ENCODE measurements at regions not wholly inside any gene's neighbourhood (a gene's known extent, or its start where the extent isn't known, plus 50 kb on each side); places are given as distances from the start of the nearest gene placed in this dataset.

DNA sequence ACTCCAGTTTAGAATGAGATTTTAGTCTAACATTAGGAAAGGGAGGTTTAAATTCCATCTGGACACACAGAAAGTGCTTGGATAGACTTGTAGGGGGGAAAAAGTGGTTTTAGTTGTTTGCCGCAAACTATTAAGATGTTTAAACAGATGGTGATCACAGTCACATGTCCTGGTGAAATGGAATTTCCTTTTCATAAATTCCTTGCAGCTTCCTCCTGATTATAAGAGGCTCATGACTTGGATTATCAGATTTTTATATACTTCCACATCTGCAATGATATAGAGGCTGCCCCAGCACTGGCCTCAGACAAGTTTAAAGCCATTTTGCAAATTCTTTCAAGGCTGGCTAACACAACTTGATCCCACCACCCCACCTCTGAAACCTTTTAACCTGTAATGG is 106.4 kb upstream of the ARMC3 start:
- intact Hi-C loops (cut with DNase I): no loop called here
- H3K27ac ChIP-seq: no peak overlapping the region
- no peaks in the 10 kb centered on the region for H3K27me3 ChIP-seq
- TF ChIP-seq POLR2A (IDR thresholded peaks at IDR 0.05): no peak
- TF ChIP-seq, protein P1, sequence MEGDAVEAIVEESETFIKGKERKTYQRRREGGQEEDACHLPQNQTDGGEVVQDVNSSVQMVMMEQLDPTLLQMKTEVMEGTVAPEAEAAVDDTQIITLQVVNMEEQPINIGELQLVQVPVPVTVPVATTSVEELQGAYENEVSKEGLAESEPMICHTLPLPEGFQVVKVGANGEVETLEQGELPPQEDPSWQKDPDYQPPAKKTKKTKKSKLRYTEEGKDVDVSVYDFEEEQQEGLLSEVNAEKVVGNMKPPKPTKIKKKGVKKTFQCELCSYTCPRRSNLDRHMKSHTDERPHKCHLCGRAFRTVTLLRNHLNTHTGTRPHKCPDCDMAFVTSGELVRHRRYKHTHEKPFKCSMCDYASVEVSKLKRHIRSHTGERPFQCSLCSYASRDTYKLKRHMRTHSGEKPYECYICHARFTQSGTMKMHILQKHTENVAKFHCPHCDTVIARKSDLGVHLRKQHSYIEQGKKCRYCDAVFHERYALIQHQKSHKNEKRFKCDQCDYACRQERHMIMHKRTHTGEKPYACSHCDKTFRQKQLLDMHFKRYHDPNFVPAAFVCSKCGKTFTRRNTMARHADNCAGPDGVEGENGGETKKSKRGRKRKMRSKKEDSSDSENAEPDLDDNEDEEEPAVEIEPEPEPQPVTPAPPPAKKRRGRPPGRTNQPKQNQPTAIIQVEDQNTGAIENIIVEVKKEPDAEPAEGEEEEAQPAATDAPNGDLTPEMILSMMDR (IDR thresholded peaks at IDR 0.05): no peak
- 52 to 75% (median 62%) methylated on average over 1 of the region's 1 CpG for WGBS, 4 donors
- no peak overlapping the region for H3K4me3 ChIP-seq
- peaks cover 0 to 9% (median 0%) of the 10 kb centered on the region in 12 donors for H3K4me1 ChIP-seq
- no peak for DNase-seq
- H3K36me3 ChIP-seq: no peaks in the 10 kb centered on the region
- no peak for ATAC-seq
- H3K9me3 ChIP-seq: no peaks in the 10 kb centered on the region

DNA sequence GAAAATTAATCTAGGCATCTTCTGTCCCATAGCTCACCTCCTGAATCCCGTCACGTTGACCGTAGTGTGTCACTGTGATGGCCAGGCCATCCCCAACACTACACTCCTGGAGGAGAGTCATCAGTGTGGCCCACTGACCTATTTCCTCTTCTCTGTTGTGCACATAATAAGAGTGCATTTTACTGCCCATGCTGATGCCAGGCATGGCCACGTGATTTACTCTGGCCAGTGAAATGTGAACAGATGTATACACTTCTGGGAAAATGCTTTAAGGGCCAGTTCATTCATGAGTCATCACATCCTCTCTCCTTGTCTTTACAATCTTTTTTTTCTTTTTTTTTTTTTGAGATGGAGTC is 101.9 kb upstream of the PIP4K2A start:
- no peaks in the 10 kb centered on the region for H3K9me3 ChIP-seq
- no peak overlapping the region for H3K4me3 ChIP-seq
- TF ChIP-seq POLR2A (IDR thresholded peaks at IDR 0.05): no peak
- TF ChIP-seq, protein P1 (IDR thresholded peaks at IDR 0.05): no peak
- ATAC-seq (peak in 1 of 4 donors; percentile 31), DNase-seq (no peak)
- no peak overlapping the region for H3K27ac ChIP-seq
- peaks cover 0 to 14% (median 0%) of the 10 kb centered on the region in 12 donors for H3K4me1 ChIP-seq
- WGBS, 4 donors: 79 to 85% (median 83%) methylated on average over 4 of the region's 4 CpGs
- intact Hi-C loops (cut with DNase I): no loop called here
- H3K36me3 ChIP-seq: no peaks in the 10 kb centered on the region
- H3K27me3 ChIP-seq: no peaks in the 10 kb centered on the region

DNA sequence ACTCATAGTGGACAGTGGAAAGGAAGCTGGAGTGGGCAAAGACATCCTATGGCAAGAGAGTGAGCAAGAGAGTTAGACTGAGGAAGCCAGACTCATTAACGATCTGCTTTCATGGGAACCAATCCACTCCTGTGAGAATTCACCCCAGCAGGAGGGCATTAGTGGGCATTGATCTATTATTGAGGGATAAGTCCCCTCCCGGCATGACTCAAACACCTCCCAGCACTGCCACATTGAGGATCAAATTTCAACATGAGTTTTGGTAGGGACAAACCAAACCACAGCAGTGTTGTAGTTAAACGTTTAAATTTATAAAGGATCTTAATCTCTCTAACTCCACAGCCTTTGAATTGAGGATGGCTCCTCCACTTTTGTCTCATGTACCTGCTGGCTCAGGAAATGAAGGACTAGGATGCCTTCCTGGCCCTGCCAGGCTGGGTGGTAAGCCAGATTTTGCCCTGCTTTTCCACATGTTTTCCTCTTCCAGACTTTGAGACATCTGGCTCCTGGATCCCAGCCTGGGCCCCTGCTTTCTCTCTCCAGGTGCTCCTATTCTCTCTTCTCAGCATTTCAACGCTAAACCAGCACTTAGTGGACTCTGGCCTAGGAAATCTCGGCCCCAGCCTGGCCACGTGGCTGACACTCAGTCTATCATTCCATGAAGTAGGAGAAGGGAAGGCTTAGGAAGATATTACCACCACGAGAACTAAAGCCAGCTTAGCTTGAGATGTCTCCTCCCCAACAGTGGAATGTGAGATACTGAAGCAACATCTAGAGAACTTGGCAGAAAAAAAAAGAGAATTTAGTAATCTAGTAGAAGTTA is 96.5 kb upstream of the PIP4K2A start:
- intact Hi-C loops (cut with DNase I): no loop called here
- H3K9me3 ChIP-seq: no peaks in the 10 kb centered on the region
- no peak for DNase-seq
- H3K4me3 ChIP-seq: no peak overlapping the region
- H3K27ac ChIP-seq: no peak overlapping the region
- TF ChIP-seq, protein P1 (IDR thresholded peaks at IDR 0.05): no peak
- no peak for TF ChIP-seq POLR2A (IDR thresholded peaks at IDR 0.05)
- H3K4me1 ChIP-seq: peaks cover 0 to under 1% (median 0%) of the 10 kb centered on the region in 12 donors
- ATAC-seq: no peak
- no peaks in the 10 kb centered on the region for H3K36me3 ChIP-seq
- H3K27me3 ChIP-seq: no peaks in the 10 kb centered on the region
- 59 to 70% (median 62%) methylated on average over 7 of the region's 7 CpGs for WGBS, 4 donors

DNA sequence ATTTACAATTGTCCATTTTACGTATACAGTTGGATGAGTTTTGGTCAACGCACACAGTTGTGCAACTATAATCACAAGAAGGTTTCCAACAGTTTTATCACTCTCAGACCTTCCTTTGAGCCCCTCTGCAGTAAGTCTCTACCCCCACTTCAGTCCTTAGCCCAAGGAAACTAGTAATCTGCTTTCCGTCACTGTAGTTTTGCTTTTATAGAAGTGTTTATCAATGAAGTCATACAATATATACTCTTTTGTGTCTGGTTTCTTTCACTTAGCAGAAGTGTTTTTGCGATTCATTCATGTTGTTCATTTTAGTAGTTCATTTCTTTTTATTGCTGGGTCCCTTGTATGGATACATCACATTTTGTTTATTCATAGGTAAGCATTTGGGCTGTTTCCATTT is 92.9 kb upstream of the PIP4K2A start:
- H3K36me3 ChIP-seq: no peaks in the 10 kb centered on the region
- 81 to 95% (median 88%) methylated on average over 4 of the region's 4 CpGs for WGBS, 4 donors
- no peak for TF ChIP-seq POLR2A (IDR thresholded peaks at IDR 0.05)
- TF ChIP-seq, protein P1 (IDR thresholded peaks at IDR 0.05): no peak
- DNase-seq (no peak), ATAC-seq (no peak)
- H3K27me3 ChIP-seq: no peaks in the 10 kb centered on the region
- intact Hi-C loops (cut with DNase I): no loop called here
- H3K4me1 ChIP-seq: peaks cover 0 to 10% (median 0%) of the 10 kb centered on the region in 12 donors
- no peak overlapping the region for H3K4me3 ChIP-seq
- H3K27ac ChIP-seq: no peak overlapping the region
- no peaks in the 10 kb centered on the region for H3K9me3 ChIP-seq
